IPS-15b (cell line): ENCODE measurements at regions not wholly inside any gene's neighbourhood (a gene's known extent, or its start where the extent isn't known, plus 50 kb on each side); places are given as distances from the start of the nearest gene placed in this dataset.
"Not testable (repeated sequence)": the region's sequence is repeated elsewhere in the genome, so short reads cannot be mapped to it uniquely, and the experiment has no call there.

ENCODE experiments used
- H3K27me3 ChIP-seq: one replicate; pipeline ENCODE4 v1.6.1; 2013; ENCODE audit warnings: low read length; ENCODE audit not compliant: control insufficient read depth, insufficient read depth
- H3K36me3 ChIP-seq: one replicate; pipeline ENCODE4 v1.6.1; 2013; ENCODE audit warnings: low read length; ENCODE audit not compliant: control insufficient read depth, insufficient read depth
- H3K4me1 ChIP-seq: one replicate; pipeline ENCODE4 v1.6.1; 2013; ENCODE audit warnings: mild to moderate bottlenecking, low read length; ENCODE audit not compliant: control insufficient read depth, insufficient read depth
- H3K4me3 ChIP-seq: one replicate; pipeline ENCODE4 v1.5.1; 2013; ENCODE audit warnings: low read depth, low read length
- H3K9ac ChIP-seq: one replicate; pipeline ENCODE4 v1.6.1; 2013; ENCODE audit warnings: low read depth, mild to moderate bottlenecking, low read length
- H3K9me3 ChIP-seq: one replicate; pipeline ENCODE4 v1.6.1; 2013; ENCODE audit warnings: mild to moderate bottlenecking, low read length; ENCODE audit not compliant: control insufficient read depth, insufficient read depth

GRCh38 chr11:122022646-122023045 is 93.4 kb downstream of the BLID start:
- Histone ChIP-seq H3K4me3 (no peak overlapping the region), H3K9me3 (no peaks in the 10 kb centered on the region), H3K27me3 (no peaks in the 10 kb centered on the region), H3K9ac (no peak overlapping the region), H3K4me1 (no peaks in the 10 kb centered on the region), H3K36me3 (no peaks in the 10 kb centered on the region)

- H3K4me3 ChIP-seq: no peak overlapping the region
Observed at GRCh38 chr11:122020902-122021301, 95.1 kb downstream of the BLID start.

GRCh38 chr11:122019908-122020694 is 95.9 kb downstream of the BLID start:
- Histone ChIP-seq H3K4me1 (no peaks in the 10 kb centered on the region), H3K4me3 (no peak overlapping the region), H3K27me3 (no peaks in the 10 kb centered on the region), H3K9ac (no peak overlapping the region), H3K9me3 (no peaks in the 10 kb centered on the region), H3K36me3 (no peaks in the 10 kb centered on the region)

More at GRCh38 chr11:122020902-122021301, 95.1 kb downstream of the BLID start:
- Histone ChIP-seq H3K36me3 (no peaks in the 10 kb centered on the region), H3K27me3 (no peaks in the 10 kb centered on the region), H3K9ac (no peak overlapping the region), H3K9me3 (no peaks in the 10 kb centered on the region), H3K4me1 (no peaks in the 10 kb centered on the region)

GRCh38 chr11:122007601-122008071 is 108.4 kb downstream of the BLID start:
- no peak overlapping the region for H3K4me3 ChIP-seq
- H3K9ac ChIP-seq: no peak overlapping the region
- H3K4me1 ChIP-seq: no peaks in the 10 kb centered on the region
- H3K36me3 ChIP-seq: no peaks in the 10 kb centered on the region
- no peaks in the 10 kb centered on the region for H3K9me3 ChIP-seq
- no peaks in the 10 kb centered on the region for H3K27me3 ChIP-seq

- H3K4me1 ChIP-seq: no peaks in the 10 kb centered on the region
- H3K36me3 ChIP-seq: no peaks in the 10 kb centered on the region
- H3K4me3 ChIP-seq: no peak overlapping the region
- H3K9ac ChIP-seq: no peak overlapping the region
- no peaks in the 10 kb centered on the region for H3K27me3 ChIP-seq
- no peaks in the 10 kb centered on the region for H3K9me3 ChIP-seq
Observed at GRCh38 chr11:122004446-122004845, 111.6 kb downstream of the BLID start.

- Histone ChIP-seq H3K9ac (no peak overlapping the region), H3K27me3 (no peaks in the 10 kb centered on the region), H3K4me1 (no peaks in the 10 kb centered on the region), H3K36me3 (no peaks in the 10 kb centered on the region), H3K9me3 (no peaks in the 10 kb centered on the region), H3K4me3 (no peak overlapping the region)
Observed at GRCh38 chr11:122002926-122003325, 113.1 kb downstream of the BLID start.

- no peaks in the 10 kb centered on the region for H3K27me3 ChIP-seq
- no peaks in the 10 kb centered on the region for H3K36me3 ChIP-seq
- no peaks in the 10 kb centered on the region for H3K4me1 ChIP-seq
- no peaks in the 10 kb centered on the region for H3K9me3 ChIP-seq
- H3K9ac ChIP-seq: no peak overlapping the region
- no peak overlapping the region for H3K4me3 ChIP-seq
Observed at GRCh38 chr11:122002047-122002446, 114.0 kb downstream of the BLID start.

- H3K4me1 ChIP-seq: no peaks in the 10 kb centered on the region
- H3K4me3 ChIP-seq: no peak overlapping the region
- no peaks in the 10 kb centered on the region for H3K36me3 ChIP-seq
- no peaks in the 10 kb centered on the region for H3K9me3 ChIP-seq
- H3K27me3 ChIP-seq: no peaks in the 10 kb centered on the region
- no peak overlapping the region for H3K9ac ChIP-seq
Observed at GRCh38 chr11:121999651-122000050, 116.4 kb downstream of the BLID start.

- Histone ChIP-seq H3K27me3 (no peaks in the 10 kb centered on the region), H3K9ac (no peak overlapping the region), H3K9me3 (no peaks in the 10 kb centered on the region), H3K4me1 (no peaks in the 10 kb centered on the region), H3K4me3 (no peak overlapping the region), H3K36me3 (no peaks in the 10 kb centered on the region)
Observed at GRCh38 chr11:121996574-121996973, 119.4 kb downstream of the BLID start.

- H3K9me3 ChIP-seq: no peaks in the 10 kb centered on the region
- no peaks in the 10 kb centered on the region for H3K4me1 ChIP-seq
- no peak overlapping the region for H3K4me3 ChIP-seq
- H3K9ac ChIP-seq: no peak overlapping the region
- no peaks in the 10 kb centered on the region for H3K27me3 ChIP-seq
- H3K36me3 ChIP-seq: no peaks in the 10 kb centered on the region
Observed at GRCh38 chr11:121983901-121984300, 132.1 kb downstream of the BLID start.

GRCh38 chr11:121977914-121978313 is 138.1 kb downstream of the BLID start:
- H3K4me1 ChIP-seq, H3K27me3 ChIP-seq, H3K9me3 ChIP-seq: not testable (repeated sequence)

GRCh38 chr11:121968638-121969037 is 147.4 kb downstream of the BLID start:
- H3K9me3 ChIP-seq: no peaks in the 10 kb centered on the region
- H3K27me3 ChIP-seq: no peaks in the 10 kb centered on the region

More at GRCh38 chr11:121977914-121978313, 138.1 kb downstream of the BLID start:
- not testable (repeated sequence) for H3K4me3 ChIP-seq, H3K9ac ChIP-seq, H3K36me3 ChIP-seq

More at GRCh38 chr11:121968638-121969037, 147.4 kb downstream of the BLID start:
- no peak overlapping the region for H3K4me3 ChIP-seq
- no peak overlapping the region for H3K9ac ChIP-seq
- peaks cover 2% of the 10 kb centered on the region for H3K4me1 ChIP-seq
- no peaks in the 10 kb centered on the region for H3K36me3 ChIP-seq
